ENCODE measurements at regions not wholly inside any gene's neighbourhood (a gene's known extent, or its start where the extent isn't known, plus 50 kb on each side); places are given as distances from the start of the nearest gene placed in this dataset.
A peak's percentile ranks its signal among the peaks of the same experiment; 100 is the strongest.

DNA sequence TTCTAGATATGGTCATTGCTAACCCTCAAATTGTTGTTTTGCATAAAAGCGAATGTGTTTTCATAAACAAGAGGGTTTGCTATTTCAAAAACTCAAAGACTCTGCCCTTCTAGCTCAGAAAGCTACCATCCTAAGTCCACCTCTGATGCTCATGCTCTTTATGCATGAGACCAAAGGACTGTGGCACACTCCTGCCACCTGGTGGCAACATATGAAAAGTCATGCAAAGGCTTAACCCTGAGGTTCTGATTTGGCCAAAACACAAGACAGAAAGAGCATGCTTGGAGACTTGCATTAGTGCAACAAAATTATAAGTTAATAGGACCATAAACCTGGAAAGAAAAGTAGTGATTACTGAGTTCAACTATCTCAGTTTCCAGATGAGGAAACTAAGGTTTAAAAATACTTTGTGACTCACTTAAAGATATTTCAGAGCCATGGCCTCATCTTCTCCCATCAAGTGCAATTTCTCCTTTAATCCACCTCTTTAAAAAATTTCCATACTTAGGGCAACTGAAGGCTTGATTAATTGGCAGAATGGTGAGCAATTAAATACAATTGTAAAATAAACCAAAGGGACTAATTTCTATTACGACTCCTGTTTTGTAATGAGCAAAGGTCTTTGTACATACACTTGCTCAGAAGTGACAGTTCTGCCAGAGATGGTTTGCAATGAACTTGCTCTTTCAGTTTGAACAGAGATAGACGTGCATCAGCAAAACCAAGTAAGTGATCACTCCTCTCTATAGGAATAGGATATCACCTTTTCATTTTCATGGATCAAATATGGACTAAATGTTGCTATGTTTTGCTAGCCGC, 110.7 kb upstream of the RAD23B start:
- DNase-seq, result peak; percentile 75 to 95 (median 75)

DNA sequence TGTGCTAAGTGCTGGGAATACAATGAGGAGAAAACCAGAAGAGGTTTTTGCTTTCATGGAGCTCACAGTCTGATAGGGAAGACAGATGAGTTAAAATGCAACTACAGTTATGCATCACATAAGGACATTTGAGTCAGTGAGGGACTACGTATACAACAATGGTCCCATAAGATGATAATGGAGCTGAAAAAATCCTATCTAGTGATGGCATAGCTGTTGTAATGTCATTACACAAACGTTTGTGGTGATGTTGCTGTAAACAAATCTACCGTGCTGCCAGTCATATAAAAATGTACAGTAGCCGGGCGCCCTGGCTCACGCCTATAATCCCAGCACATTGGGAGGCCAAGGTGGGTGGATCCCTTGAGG, 110.1 kb upstream of the RAD23B start:
- DNase-seq, result no peak

- no peak for DNase-seq
Measured at GRCh38 chr9:107173422-107174180, 109.5 kb upstream of the RAD23B start.

DNA sequence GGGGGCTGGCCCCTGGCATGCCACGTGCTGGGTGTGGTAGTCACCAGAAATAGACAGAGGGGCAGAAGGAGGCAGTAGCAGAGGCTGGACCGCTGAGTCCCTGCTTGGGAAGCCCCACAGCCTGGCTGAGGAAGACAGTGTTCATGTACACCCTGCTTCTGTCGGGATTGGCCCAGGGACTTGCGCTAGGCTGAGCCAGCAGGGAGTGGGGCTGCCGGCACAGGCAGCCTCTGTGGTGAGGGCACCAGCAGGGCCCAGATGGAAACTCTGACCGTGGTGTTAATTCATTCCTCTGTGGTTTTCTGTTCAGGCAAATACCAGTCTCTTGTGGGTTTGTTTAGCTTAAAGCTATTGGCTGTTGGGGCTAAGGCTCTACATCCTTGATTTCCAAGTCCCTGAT, 108.6 kb upstream of the RAD23B start:
- no peak for DNase-seq

DNA sequence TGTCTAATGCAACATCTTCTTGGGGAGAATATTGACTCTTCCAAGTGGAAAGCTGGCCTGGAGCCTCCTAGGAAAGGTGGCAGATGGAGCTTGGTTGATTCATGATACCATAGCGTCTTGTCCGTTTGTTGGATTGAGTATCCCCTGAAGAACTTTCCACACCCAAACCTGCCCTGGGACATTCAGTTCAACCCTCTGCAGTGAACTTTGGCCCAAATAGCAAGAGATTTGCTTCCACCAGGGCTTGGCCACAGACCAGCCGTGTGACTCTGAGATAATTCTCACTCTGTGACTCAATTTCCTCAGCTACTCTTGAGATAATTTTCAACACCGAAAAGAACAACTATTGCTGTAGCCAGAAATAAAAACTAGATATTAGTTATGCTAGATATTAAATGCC, 108.0 kb upstream of the RAD23B start:
- no peak for DNase-seq

- DNase-seq, result peak in 1 of 3 experiments; percentile 23
Measured at GRCh38 chr9:107175816-107176435, 107.2 kb upstream of the RAD23B start.

DNA sequence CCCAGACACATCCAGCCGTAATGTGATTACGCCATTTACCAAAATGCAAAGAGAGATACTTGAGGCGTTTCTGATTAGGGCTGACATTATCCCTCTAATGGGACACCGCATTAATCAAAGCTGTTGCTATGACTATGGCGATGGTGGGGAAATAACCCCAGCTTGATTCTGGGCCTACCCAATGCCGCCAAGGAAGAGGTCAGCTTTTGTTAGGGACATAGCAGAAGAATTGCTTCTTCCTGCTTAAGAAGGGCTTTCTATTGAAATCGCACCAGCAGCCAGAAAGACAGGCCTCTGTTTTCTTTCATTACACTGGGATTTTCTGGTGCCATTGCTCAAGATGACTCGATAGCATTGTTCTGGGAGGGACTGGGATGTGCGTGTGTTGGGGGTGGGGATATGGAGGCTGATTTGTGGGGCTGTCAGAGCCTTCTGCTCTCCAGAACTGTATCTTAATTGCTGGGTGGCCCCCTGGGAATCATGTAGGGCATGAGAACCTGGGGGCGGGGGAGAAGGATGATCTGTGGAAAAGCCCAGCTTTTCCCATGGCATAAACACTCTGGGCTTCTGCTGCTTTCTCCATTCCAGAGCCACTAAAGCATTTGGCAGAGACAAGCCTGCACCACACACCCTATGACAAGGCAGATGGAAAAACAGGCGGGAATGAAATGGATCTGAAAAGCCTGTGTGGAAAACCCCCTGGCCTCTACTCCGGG, 106.5 kb upstream of the RAD23B start:
- peak; percentile 31 to 69 (median 56) for DNase-seq

- no peak for DNase-seq
Measured at GRCh38 chr9:107177243-107177839, 105.7 kb upstream of the RAD23B start.

DNA sequence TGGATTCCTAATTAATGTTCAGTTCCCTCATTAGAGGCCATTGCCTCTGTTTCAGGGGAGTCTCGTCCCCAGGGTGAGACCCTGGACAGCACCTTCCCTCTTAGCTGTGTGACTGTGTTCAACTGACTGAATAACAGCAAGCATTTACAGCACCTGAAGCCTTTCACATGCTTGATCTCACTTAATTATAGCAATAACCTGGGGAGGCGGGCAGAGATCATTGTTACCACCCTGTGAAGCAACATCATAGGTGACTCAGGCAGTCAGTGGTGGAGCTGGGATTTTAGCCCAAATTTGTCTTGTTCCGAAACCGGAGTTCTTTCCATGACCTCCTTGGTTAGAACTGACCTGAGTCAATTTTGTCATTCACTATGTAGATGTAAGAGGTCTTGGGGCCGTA, 105.2 kb upstream of the RAD23B start:
- DNase-seq, result peak in 2 of 3 experiments; percentile 46 to 72

DNA sequence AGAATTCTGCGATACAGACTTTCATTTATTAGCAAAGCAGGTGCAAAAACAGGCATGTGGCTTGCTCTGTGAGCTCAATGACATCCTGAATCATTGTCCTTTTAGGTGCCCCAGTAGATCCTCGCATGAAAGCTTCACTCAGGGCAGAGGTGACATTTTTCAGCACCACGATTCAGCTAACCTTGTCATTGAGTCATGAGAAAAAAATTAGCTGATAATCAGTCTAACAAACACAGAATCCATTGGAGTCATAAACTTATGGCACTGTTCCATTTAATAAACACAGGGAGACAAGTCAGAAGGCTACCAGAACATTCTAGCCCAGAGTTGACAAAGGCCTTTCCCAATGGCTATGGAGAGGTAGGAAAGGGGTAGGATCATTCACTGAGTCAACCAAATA, 104.8 kb upstream of the RAD23B start:
- DNase-seq, result no peak

DNA sequence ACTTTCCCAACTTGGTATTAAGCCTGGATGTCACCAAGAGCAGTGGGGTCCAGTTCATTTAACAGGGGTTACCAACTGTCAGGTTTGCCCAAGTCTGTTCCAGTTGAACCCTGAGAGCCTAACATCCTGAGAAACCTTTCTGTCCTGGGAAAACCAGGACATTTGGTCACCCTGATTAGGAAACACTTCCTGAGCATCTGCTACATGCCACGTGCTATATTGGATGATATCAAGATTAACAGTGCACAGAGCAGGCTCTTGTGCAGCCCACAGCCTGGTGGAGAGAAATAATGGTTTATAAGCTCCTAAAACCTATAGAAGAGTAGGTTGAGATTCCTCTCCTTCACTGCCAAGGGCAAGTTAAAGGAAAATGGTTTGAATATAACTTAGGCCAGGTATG, 102.9 kb upstream of the RAD23B start:
- DNase-seq, result no peak

DNA sequence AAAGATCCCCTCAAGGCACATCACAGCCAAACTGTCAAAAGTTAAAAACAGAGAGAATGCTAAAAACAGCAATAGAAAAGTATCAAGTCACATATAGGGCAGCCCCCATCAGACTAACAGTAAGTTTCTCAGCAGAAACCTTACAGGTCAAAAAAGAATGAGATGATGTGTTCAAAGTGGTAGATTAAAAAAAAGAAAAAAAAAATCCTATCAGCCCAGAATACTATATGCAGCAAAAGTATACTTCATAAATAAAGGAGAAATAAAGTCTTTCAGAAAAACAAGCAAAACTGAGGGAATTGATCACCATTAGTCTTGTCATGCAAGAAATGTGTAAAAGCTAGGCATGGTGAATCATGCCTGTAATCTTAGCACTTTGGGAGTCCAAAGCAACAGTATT, 99.9 kb upstream of the RAD23B start:
- DNase-seq, result no peak

DNA sequence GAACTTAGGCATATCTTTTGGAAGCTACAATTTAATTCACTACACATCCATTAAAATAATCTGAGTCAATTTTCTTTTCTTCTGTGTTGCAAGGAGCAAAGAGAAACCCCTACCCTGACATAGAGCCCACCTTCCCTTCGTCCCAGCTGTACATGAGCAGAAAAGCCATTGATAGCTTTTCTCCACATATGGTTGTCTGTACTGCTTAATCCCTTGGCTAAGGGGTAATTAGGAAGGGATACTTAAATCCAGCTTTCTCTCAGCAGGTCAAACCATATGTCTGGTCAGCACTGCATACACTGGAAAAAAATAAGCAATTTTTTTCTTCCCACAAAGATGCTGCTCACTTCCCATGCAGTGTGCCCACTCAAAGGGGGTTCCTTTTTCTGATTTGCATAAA, 94.7 kb upstream of the RAD23B start:
- peak in 1 of 3 experiments; percentile 42 for DNase-seq

GRCh38 chr9:107190061-107190935, 92.8 kb upstream of the RAD23B start:
- peak in 2 of 3 experiments; percentile 77 to 91 for DNase-seq

DNA sequence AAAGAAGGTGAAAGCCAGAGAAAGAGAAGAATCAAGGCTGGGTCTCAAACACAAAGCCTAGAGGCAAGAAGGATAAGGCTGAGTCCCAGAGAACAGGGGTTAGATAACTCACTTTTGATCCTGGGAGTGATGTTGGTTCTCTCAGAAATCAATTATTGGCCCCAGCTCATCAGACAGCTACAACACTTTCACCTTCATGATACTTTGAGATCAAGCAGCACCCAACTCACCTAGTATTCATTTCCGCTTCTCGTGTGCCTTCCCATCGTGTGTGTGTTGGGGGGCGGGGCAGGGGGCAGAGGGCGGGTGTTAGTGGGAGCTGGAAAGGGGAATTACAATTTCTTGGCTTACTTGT, 92.2 kb upstream of the RAD23B start:
- DNase-seq, result no peak

DNA sequence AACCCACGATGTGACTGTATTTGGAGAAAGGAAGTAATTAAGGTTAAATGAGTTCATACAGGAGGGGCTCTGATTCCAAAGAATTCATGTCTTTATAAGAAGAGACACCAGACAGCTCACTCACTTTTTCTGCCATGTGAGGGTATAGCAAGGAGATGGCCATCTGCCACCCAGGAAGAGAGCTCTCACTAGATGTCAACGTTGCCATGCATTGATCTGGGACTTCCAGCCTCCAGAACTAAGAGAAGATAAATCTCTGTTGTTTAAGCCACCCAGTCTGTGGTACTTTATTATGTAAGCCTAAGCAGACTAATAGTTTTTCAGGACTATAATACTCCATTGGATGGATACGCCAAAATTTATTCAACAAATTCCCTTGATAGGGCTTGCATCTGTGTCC, 89.8 kb upstream of the RAD23B start:
- DNase-seq, result no peak

GRCh38 chr9:107198718-107199117, 84.4 kb upstream of the RAD23B start:
- no peak for DNase-seq

- DNase-seq, result no peak
Measured at GRCh38 chr9:107208121-107208520, 75.0 kb upstream of the RAD23B start.

GRCh38 chr9:107210775-107211174, 72.3 kb upstream of the RAD23B start:
- DNase-seq, result no peak

DNA sequence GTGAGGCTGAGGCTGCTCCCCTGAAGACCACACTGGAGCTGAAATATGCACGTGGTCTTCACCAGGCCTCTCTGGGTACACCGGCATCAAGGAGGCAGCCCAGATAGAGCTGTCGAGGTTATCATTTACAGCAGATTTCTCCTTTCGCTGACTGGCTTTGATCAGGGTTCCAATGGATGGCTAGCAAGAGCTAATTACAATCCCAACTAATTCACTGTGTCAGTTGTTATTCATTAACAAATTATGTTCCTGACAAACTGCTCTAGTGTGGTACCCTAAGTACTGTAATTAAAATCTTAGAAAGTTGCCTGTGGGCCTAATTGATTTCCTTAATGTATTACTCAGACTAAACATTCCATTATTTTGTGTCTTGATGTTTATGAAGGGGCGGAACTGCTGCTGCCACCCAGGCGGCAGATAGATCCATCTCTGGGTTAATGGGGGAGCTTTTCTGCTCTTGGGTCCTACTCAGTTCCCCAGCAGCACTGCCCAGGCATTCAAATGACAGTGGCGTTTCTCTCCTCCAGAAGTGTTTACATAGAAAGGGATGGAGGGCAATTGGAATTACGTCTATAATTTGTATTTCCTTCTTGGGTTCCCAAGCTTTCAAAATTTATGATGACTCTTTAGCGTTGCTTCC, 71.7 kb upstream of the RAD23B start:
- peak in 1 of 3 experiments; percentile 39 for DNase-seq

DNA sequence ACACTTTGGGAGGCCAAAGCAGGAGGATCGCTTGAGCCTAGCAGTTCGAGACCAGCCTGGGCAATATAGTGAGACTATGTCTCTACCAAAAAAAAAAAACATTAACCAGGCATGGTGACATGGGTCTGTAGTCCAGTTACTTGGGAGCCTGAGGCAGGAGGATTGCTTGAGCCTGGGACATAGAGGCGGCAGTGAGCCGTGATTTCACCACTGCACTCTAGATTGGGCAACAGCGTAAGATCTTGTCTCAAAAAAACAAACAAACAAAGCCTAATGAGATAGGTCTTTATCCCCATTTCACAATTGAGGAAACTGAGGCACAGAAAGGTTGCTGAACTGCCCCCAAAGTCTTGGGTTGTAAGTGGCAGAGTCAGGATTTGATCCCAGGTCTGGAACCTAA, 70.5 kb upstream of the RAD23B start:
- DNase-seq, result no peak

Measured in NCI-H1417 (cell line).